ENCODE measurements at regions not wholly inside any gene's neighbourhood (a gene's known extent, or its start where the extent isn't known, plus 50 kb on each side); places are given as distances from the start of the nearest gene placed in this dataset.

GRCh38 chr11:70501051-70501901 is 102.9 kb downstream of the CTTN start:
- peak; percentile 31 for DNase-seq

GRCh38 chr11:70501933-70502540 is 103.7 kb downstream of the CTTN start:
- peak; percentile 13 for DNase-seq

GRCh38 chr11:70502677-70503467 is 104.5 kb downstream of the CTTN start:
- peak; percentile 28 for DNase-seq

- peak; percentile 19 for DNase-seq
These were observed 105.3 kb downstream of the CTTN start for GRCh38 chr11:70503468-70504221.

GRCh38 chr11:70504246-70505020 is 106.1 kb downstream of the CTTN start:
- DNase-seq = peak; percentile 20

- peak; percentile 25 for DNase-seq
These were observed 107.0 kb downstream of the CTTN start for GRCh38 chr11:70505331-70505731.

GRCh38 chr11:70505761-70506657 is 107.7 kb downstream of the CTTN start:
- peak; percentile 19 for DNase-seq

GRCh38 chr11:70506658-70506970 is 108.3 kb downstream of the CTTN start:
- DNase-seq = no peak

GRCh38 chr11:70506986-70507385 is 108.7 kb downstream of the CTTN start:
- DNase-seq = peak; percentile 20

- DNase-seq = peak; percentile 26
These were observed 109.3 kb downstream of the CTTN start for GRCh38 chr11:70507466-70508230.

- no peak for DNase-seq
These were observed 109.8 kb downstream of the CTTN start for GRCh38 chr11:70508231-70508480.

GRCh38 chr11:70509476-70509875 is 111.1 kb downstream of the CTTN start:
- DNase-seq = peak; percentile 11

GRCh38 chr11:70510106-70510505 is 111.8 kb downstream of the CTTN start:
- peak; percentile 8 for DNase-seq

- DNase-seq = peak; percentile 10
These were observed 112.2 kb downstream of the CTTN start for GRCh38 chr11:70510571-70510970.

GRCh38 chr11:70511345-70511744 is 113.0 kb downstream of the CTTN start:
- no peak for DNase-seq

- DNase-seq = no peak
These were observed 114.4 kb downstream of the CTTN start for GRCh38 chr11:70512716-70513115.

- DNase-seq = peak; percentile 7
These were observed 118.9 kb downstream of the CTTN start for GRCh38 chr11:70517203-70517602.

- peak; percentile 4 for DNase-seq
These were observed 119.9 kb downstream of the CTTN start for GRCh38 chr11:70517988-70518907.

- no peak for DNase-seq
These were observed 120.8 kb downstream of the CTTN start for GRCh38 chr11:70519117-70519516.
